Ascending aorta (tissue), 2 donors: ENCODE measurements at regions not wholly inside any gene's neighbourhood (a gene's known extent, or its start where the extent isn't known, plus 50 kb on each side); places are given as distances from the start of the nearest gene placed in this dataset.

ENCODE experiments used
- DNase-seq, 2 donors: peaks; one replicate each; pipeline ENCODE4 v3.0.0-alpha.2; 2019; ENCODE audit warnings: low spot score in 2 of 2
- H3K27ac ChIP-seq, 2 donors: fragments of 200-600 bp; sonication (generic); one replicate each; pipeline ENCODE4 v1.5.1; 2016 to 2017; ENCODE audit warnings: mild to moderate bottlenecking in 1 of 2
- H3K27me3 ChIP-seq: fragments of 200-600 bp; sonication (generic); one replicate; pipeline ENCODE4 v1.5.1; 2017
- H3K36me3 ChIP-seq, 2 donors: fragments of 200-600 bp; sonication (generic); one replicate each; pipeline ENCODE4 v1.5.1; 2016
- H3K4me1 ChIP-seq, 2 donors: fragments of 200-600 bp; sonication (generic); one replicate each; pipeline ENCODE4 v1.5.1; 2016 to 2017; ENCODE audit warnings: mild to moderate bottlenecking in 1 of 2
- H3K4me3 ChIP-seq, 2 donors: fragments of 200-600 bp; sonication (generic); one replicate each; pipeline ENCODE4 v1.5.1; 2016 to 2017; ENCODE audit warnings: mild to moderate bottlenecking in 1 of 2
- H3K9me3 ChIP-seq, 2 donors: fragments of 200-600 bp; sonication (generic); one replicate each; pipeline ENCODE4 v1.5.1; 2016
- intact Hi-C: fragments of 100-400 bp; cut with DNase I; formaldehyde crosslinking; loops from one replicate; pipeline ENCODE4 v1.15.1; 2023
- TF ChIP-seq, protein P1 (sequence below), 3 experiments: fragments of 200-600 bp in 2 of 3; fragments of 450-650 bp in 1 of 3; sonication (generic) in 2 of 3; IDR thresholded peaks; one replicate each; pipeline ENCODE4 v1.5.1; 2016 to 2019; ENCODE audit warnings: antibody characterized with exemption in 3 of 3, mild to moderate bottlenecking in 1 of 3, moderate library complexity in 1 of 3

GRCh38 chr14:100994082-100994481, 90.6 kb upstream of the RTL1 start:
- Histone ChIP-seq H3K27me3 (no peaks in the 10 kb centered on the region), H3K4me1 (no peaks in the 10 kb centered on the region), H3K4me3 (no peak overlapping the region), H3K9me3 (no peaks in the 10 kb centered on the region), H3K27ac (no peak overlapping the region), H3K36me3 (no peaks in the 10 kb centered on the region)
- intact Hi-C loops: no loop called here
- DNase-seq: no peak
- TF ChIP-seq, protein P1, sequence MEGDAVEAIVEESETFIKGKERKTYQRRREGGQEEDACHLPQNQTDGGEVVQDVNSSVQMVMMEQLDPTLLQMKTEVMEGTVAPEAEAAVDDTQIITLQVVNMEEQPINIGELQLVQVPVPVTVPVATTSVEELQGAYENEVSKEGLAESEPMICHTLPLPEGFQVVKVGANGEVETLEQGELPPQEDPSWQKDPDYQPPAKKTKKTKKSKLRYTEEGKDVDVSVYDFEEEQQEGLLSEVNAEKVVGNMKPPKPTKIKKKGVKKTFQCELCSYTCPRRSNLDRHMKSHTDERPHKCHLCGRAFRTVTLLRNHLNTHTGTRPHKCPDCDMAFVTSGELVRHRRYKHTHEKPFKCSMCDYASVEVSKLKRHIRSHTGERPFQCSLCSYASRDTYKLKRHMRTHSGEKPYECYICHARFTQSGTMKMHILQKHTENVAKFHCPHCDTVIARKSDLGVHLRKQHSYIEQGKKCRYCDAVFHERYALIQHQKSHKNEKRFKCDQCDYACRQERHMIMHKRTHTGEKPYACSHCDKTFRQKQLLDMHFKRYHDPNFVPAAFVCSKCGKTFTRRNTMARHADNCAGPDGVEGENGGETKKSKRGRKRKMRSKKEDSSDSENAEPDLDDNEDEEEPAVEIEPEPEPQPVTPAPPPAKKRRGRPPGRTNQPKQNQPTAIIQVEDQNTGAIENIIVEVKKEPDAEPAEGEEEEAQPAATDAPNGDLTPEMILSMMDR (IDR thresholded peaks at IDR 0.05): no peak

DNA sequence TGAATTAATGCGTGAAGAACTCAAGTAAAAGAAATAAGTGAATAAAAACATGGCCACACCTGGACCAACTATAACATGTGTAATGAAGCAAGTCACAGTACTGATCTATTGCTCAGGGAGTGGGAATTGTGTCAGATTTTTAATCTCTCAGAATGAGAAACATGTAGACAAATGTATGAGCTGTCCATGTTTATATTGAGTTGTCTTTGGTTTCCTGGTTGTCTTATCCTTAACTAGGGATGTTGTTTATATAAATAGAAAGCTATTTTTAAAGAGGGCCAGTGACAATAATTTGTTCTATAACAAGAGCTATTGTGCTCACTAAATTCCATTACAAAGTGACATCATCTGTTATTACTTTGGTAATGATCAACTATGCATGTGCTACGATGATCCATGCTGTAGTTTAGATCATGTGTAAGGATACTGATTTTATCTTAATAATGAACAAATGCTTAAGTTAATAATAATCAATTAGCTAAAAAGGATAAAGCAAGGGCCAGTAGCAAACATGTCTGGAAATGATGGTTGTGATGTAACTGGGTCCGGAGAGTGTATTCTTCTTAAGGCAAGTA, 91.3 kb upstream of the RTL1 start:
- intact Hi-C loops: no loop called here
- Histone ChIP-seq H3K27ac (no peak overlapping the region), H3K27me3 (no peaks in the 10 kb centered on the region), H3K4me1 (no peaks in the 10 kb centered on the region), H3K4me3 (no peak overlapping the region), H3K36me3 (no peaks in the 10 kb centered on the region), H3K9me3 (no peaks in the 10 kb centered on the region)
- TF ChIP-seq, protein P1 (IDR thresholded peaks at IDR 0.05): no peak
- DNase-seq: no peak

- H3K4me1 ChIP-seq: no peaks in the 10 kb centered on the region
- no peaks in the 10 kb centered on the region for H3K36me3 ChIP-seq
- H3K9me3 ChIP-seq: no peaks in the 10 kb centered on the region
- no peak for DNase-seq
- H3K27me3 ChIP-seq: no peaks in the 10 kb centered on the region
- intact Hi-C loops: no loop called here
- H3K27ac ChIP-seq: no peak overlapping the region
- TF ChIP-seq, protein P1 (IDR thresholded peaks at IDR 0.05): no peak
- no peak overlapping the region for H3K4me3 ChIP-seq
Measured at GRCh38 chr14:101000711-101001250, 97.3 kb upstream of the RTL1 start.

- Histone ChIP-seq H3K36me3 (no peaks in the 10 kb centered on the region), H3K4me3 (no peak overlapping the region), H3K4me1 (no peaks in the 10 kb centered on the region), H3K9me3 (no peaks in the 10 kb centered on the region), H3K27ac (no peak overlapping the region), H3K27me3 (no peaks in the 10 kb centered on the region)
- DNase-seq: no peak
- intact Hi-C loops: no loop called here
- TF ChIP-seq, protein P1 (IDR thresholded peaks at IDR 0.05): no peak
Measured at GRCh38 chr14:101001311-101002069, 98.0 kb upstream of the RTL1 start.

GRCh38 chr14:101002738-101003137, 99.2 kb upstream of the RTL1 start:
- TF ChIP-seq, protein P1 (IDR thresholded peaks at IDR 0.05): no peak
- no peak for DNase-seq
- Histone ChIP-seq H3K4me3 (no peak overlapping the region), H3K4me1 (no peaks in the 10 kb centered on the region), H3K27ac (no peak overlapping the region), H3K27me3 (no peaks in the 10 kb centered on the region), H3K36me3 (no peaks in the 10 kb centered on the region), H3K9me3 (no peaks in the 10 kb centered on the region)
- intact Hi-C loops: no loop called here
